Suprapubic skin (tissue), 4 donors: ENCODE measurements at regions not wholly inside any gene's neighbourhood (a gene's known extent, or its start where the extent isn't known, plus 50 kb on each side); places are given as distances from the start of the nearest gene placed in this dataset.

Experiments used
- DNase-seq, 2 donors: peaks; one replicate each; pipeline ENCODE4 v3.0.0-alpha.2; 2019; ENCODE audit warnings: low spot score in 2 of 2
- H3K27ac ChIP-seq: fragments of 200-600 bp; sonication (generic); one replicate; pipeline ENCODE4 v1.5.1; 2019
- H3K27me3 ChIP-seq: fragments of 200-600 bp; sonication (generic); one replicate; pipeline ENCODE4 v1.5.1; 2019
- H3K36me3 ChIP-seq: fragments of 200-600 bp; sonication (generic); one replicate; pipeline ENCODE4 v1.5.1; 2019
- H3K4me1 ChIP-seq: fragments of 200-600 bp; sonication (generic); one replicate; pipeline ENCODE4 v1.5.1; 2019
- H3K4me3 ChIP-seq: fragments of 200-600 bp; sonication (generic); one replicate; pipeline ENCODE4 v1.5.1; 2019; ENCODE audit warnings: mild to moderate bottlenecking
- H3K9me3 ChIP-seq: fragments of 200-600 bp; sonication (generic); one replicate; pipeline ENCODE4 v1.5.1; 2019
- CTCF ChIP-seq, 2 donors: fragments of 200-600 bp in 1 of 2; fragments of 450-650 bp in 1 of 2; sonication (generic) in 1 of 2; IDR thresholded peaks; one replicate each; pipeline ENCODE4 v1.5.1; 2016 to 2019; ENCODE audit warnings: antibody characterized with exemption in 2 of 2, mild to moderate bottlenecking in 1 of 2, moderate library complexity in 1 of 2
- EP300 ChIP-seq: sonication (generic); formaldehyde crosslinking; IDR thresholded peaks from one replicate; pipeline ENCODE4 v1.6.1; 2017; ENCODE audit warnings: antibody characterized with exemption
- POLR2A ChIP-seq, 2 donors: fragments of 450-650 bp; IDR thresholded peaks; one replicate each; pipeline ENCODE4 v1.6.1; 2017; ENCODE audit warnings: antibody characterized with exemption in 2 of 2, mild to moderate bottlenecking in 2 of 2, moderate library complexity in 2 of 2
- POLR2AphosphoS5 ChIP-seq, 3 donors: sonication (generic); formaldehyde crosslinking; IDR thresholded peaks; one replicate each; pipeline ENCODE4 v1.6.1; 2017; ENCODE audit warnings: antibody characterized with exemption in 3 of 3
- WGBS: methylation state at CpG from one replicate; pipeline ENCODE4 v1.1.5; 2018; 5-methylcytosine and 5-hydroxymethylcytosine counted together

GRCh38 chr12:130076752-130077151 is 85.5 kb upstream of the FZD10 start:
- Histone ChIP-seq H3K9me3 (no peaks in the 10 kb centered on the region), H3K4me1 (peaks cover 47% of the 10 kb centered on the region), H3K27ac (no peak overlapping the region), H3K4me3 (no peak overlapping the region), H3K36me3 (no peaks in the 10 kb centered on the region), H3K27me3 (no peaks in the 10 kb centered on the region)
- no peak for DNase-seq
- TF ChIP-seq POLR2AphosphoS5 (IDR thresholded peaks at IDR 0.05): no peak
- TF ChIP-seq EP300: no peak
- no peak for TF ChIP-seq CTCF (IDR thresholded peaks at IDR 0.05)
- no peak for TF ChIP-seq POLR2A (IDR thresholded peaks at IDR 0.05)
- WGBS: 41% methylated on average over 5 of the region's 5 CpGs

- no peaks in the 10 kb centered on the region for H3K36me3 ChIP-seq
- no peak overlapping the region for H3K4me3 ChIP-seq
- 59% methylated on average over 3 of the region's 3 CpGs for WGBS
- peaks cover 41% of the 10 kb centered on the region for H3K4me1 ChIP-seq
- no peaks in the 10 kb centered on the region for H3K27me3 ChIP-seq
- no peak for TF ChIP-seq EP300
- TF ChIP-seq POLR2A (IDR thresholded peaks at IDR 0.05): no peak
- TF ChIP-seq CTCF (IDR thresholded peaks at IDR 0.05): no peak
- no peak for TF ChIP-seq POLR2AphosphoS5 (IDR thresholded peaks at IDR 0.05)
- no peaks in the 10 kb centered on the region for H3K9me3 ChIP-seq
- H3K27ac ChIP-seq: no peak overlapping the region
- no peak for DNase-seq
Observed at GRCh38 chr12:130078852-130079251, 83.4 kb upstream of the FZD10 start.

GRCh38 chr12:130079279-130079678 is 83.0 kb upstream of the FZD10 start:
- Histone ChIP-seq H3K36me3 (no peaks in the 10 kb centered on the region), H3K4me3 (no peak overlapping the region), H3K4me1 (peaks cover 37% of the 10 kb centered on the region), H3K27ac (peak overlapping the region; percentile 30), H3K9me3 (no peaks in the 10 kb centered on the region), H3K27me3 (no peaks in the 10 kb centered on the region)
- no peak for DNase-seq
- 55% methylated on average over 7 of the region's 7 CpGs for WGBS
- TF ChIP-seq POLR2A (IDR thresholded peaks at IDR 0.05) (no peak), CTCF (IDR thresholded peaks at IDR 0.05) (no peak), POLR2AphosphoS5 (IDR thresholded peaks at IDR 0.05) (no peak), EP300 (no peak)

GRCh38 chr12:130080205-130080604 is 82.1 kb upstream of the FZD10 start:
- Histone ChIP-seq H3K27ac (peak overlapping the region; percentile 30), H3K9me3 (no peaks in the 10 kb centered on the region), H3K36me3 (no peaks in the 10 kb centered on the region), H3K27me3 (no peaks in the 10 kb centered on the region), H3K4me3 (no peak overlapping the region), H3K4me1 (peaks cover 34% of the 10 kb centered on the region)
- TF ChIP-seq POLR2AphosphoS5 (IDR thresholded peaks at IDR 0.05) (peak in 1 of 3 donors; percentile 48), EP300 (no peak)
- WGBS: 66% methylated on average over 6 of the region's 6 CpGs
- DNase-seq: no peak

- H3K4me1 ChIP-seq: peaks cover 26% of the 10 kb centered on the region
- WGBS: 74% methylated on average over 13 of the region's 13 CpGs
- no peak overlapping the region for H3K27ac ChIP-seq
- no peaks in the 10 kb centered on the region for H3K27me3 ChIP-seq
- TF ChIP-seq POLR2AphosphoS5 (IDR thresholded peaks at IDR 0.05): no peak
- no peak for TF ChIP-seq POLR2A (IDR thresholded peaks at IDR 0.05)
- no peak for TF ChIP-seq CTCF (IDR thresholded peaks at IDR 0.05)
- TF ChIP-seq EP300: no peak
- no peak for DNase-seq
- no peaks in the 10 kb centered on the region for H3K36me3 ChIP-seq
- no peak overlapping the region for H3K4me3 ChIP-seq
- H3K9me3 ChIP-seq: no peaks in the 10 kb centered on the region
Observed at GRCh38 chr12:130081117-130081805, 81.0 kb upstream of the FZD10 start.

- TF ChIP-seq POLR2A (IDR thresholded peaks at IDR 0.05) (no peak), CTCF (IDR thresholded peaks at IDR 0.05) (no peak), POLR2AphosphoS5 (IDR thresholded peaks at IDR 0.05) (no peak), EP300 (no peak)
- no peak overlapping the region for H3K4me3 ChIP-seq
- DNase-seq: no peak
- H3K36me3 ChIP-seq: no peaks in the 10 kb centered on the region
- no peak overlapping the region for H3K27ac ChIP-seq
- H3K27me3 ChIP-seq: no peaks in the 10 kb centered on the region
- 58% methylated on average over 6 of the region's 6 CpGs for WGBS
- peaks cover 26% of the 10 kb centered on the region for H3K4me1 ChIP-seq
- H3K9me3 ChIP-seq: no peaks in the 10 kb centered on the region
Observed at GRCh38 chr12:130083002-130083401, 79.3 kb upstream of the FZD10 start.
